Gastroesophageal sphincter (tissue), 4 donors: ENCODE measurements at regions not wholly inside any gene's neighbourhood (a gene's known extent, or its start where the extent isn't known, plus 50 kb on each side); places are given as distances from the start of the nearest gene placed in this dataset.

Experiments
- ATAC-seq: fragments of 150-250 bp; one replicate; pipeline ENCODE4 v1.9.1; 2016; ENCODE audit warnings: mild to moderate bottlenecking, moderate library complexity
- H3K27ac ChIP-seq, 4 donors: fragments of 200-600 bp; sonication (generic) in 3 of 4; 1 replicate in 3 of 4; 2 replicates in 1 of 4; pipeline ENCODE4 v1.5.1; 2016 to 2019
- H3K27me3 ChIP-seq: fragments of 200-600 bp; sonication (generic); one replicate; pipeline ENCODE4 v1.5.1; 2019
- H3K36me3 ChIP-seq, 2 donors: fragments of 200-600 bp; sonication (generic); one replicate each; pipeline ENCODE4 v1.5.1; 2019; ENCODE audit warnings: control low read depth in 1 of 2
- H3K4me1 ChIP-seq, 3 donors: fragments of 200-600 bp; sonication (generic); 1 replicate in 2 of 3; 2 replicates in 1 of 3; pipeline ENCODE4 v1.5.1; 2016 to 2019; ENCODE audit warnings: control low read depth in 2 of 3
- H3K4me3 ChIP-seq, 2 donors: fragments of 200-600 bp; sonication (generic); one replicate each; pipeline ENCODE4 v1.5.1; 2019; ENCODE audit warnings: mild to moderate bottlenecking in 1 of 2, moderate library complexity in 1 of 2
- H3K9me3 ChIP-seq, 3 donors: fragments of 200-600 bp; sonication (generic); one replicate each; pipeline ENCODE4 v1.5.1; 2017 to 2019; ENCODE audit warnings: control low read depth in 2 of 3
- CTCF ChIP-seq, 4 experiments: fragments of 200-600 bp in 2 of 4; fragments of 450-650 bp in 2 of 4; sonication (generic) in 1 of 4; IDR thresholded peaks; one replicate each; pipeline ENCODE4 v1.5.1; 2017 to 2019; ENCODE audit warnings: antibody characterized with exemption in 4 of 4, mild to moderate bottlenecking in 2 of 4, moderate library complexity in 2 of 4
- EP300 ChIP-seq: sonication (generic); formaldehyde crosslinking; IDR thresholded peaks from one replicate; pipeline ENCODE4 v1.6.1; 2017; ENCODE audit warnings: antibody characterized with exemption, mild to moderate bottlenecking
- POLR2A ChIP-seq, 2 donors: fragments of 450-650 bp; IDR thresholded peaks; one replicate each; pipeline ENCODE4 v1.6.1; 2017; ENCODE audit warnings: antibody characterized with exemption in 2 of 2, mild to moderate bottlenecking in 2 of 2, moderate library complexity in 1 of 2
- POLR2AphosphoS5 ChIP-seq: sonication (generic); formaldehyde crosslinking; IDR thresholded peaks from one replicate; pipeline ENCODE4 v1.6.1; 2017; ENCODE audit warnings: antibody characterized with exemption
- WGBS, 2 donors: methylation state at CpG; one replicate each; pipeline ENCODE4 v1.1.5; 2018; ENCODE audit warnings: low coverage in 1 of 2; 5-methylcytosine and 5-hydroxymethylcytosine counted together

GRCh38 chr11:28625532-28625931 is 517.3 kb downstream of the METTL15 start:
- ATAC-seq: no peak

GRCh38 chr11:28621753-28622152 is 513.6 kb downstream of the METTL15 start:
- Histone ChIP-seq H3K4me3 (peak overlapping the region in 1 of 2 donors; percentile 22), H3K4me1 (no peaks in the 10 kb centered on the region), H3K27ac (no peak overlapping the region), H3K9me3 (peaks cover 0 to 4% (median 0%) of the 10 kb centered on the region in 3 donors), H3K36me3 (no peaks in the 10 kb centered on the region), H3K27me3 (no peaks in the 10 kb centered on the region)
- no peak for ATAC-seq
- TF ChIP-seq POLR2AphosphoS5 (no peak), CTCF (IDR thresholded peaks at IDR 0.05) (no peak), EP300 (no peak), POLR2A (IDR thresholded peaks at IDR 0.05) (no peak)
- WGBS, 2 donors: 19 to 61% methylated on average over 3 to 7 of the region's 8 CpGs

More at GRCh38 chr11:28625532-28625931, 517.3 kb downstream of the METTL15 start:
- no peaks in the 10 kb centered on the region for H3K36me3 ChIP-seq
- H3K9me3 ChIP-seq: peaks cover 0 to 4% (median 0%) of the 10 kb centered on the region in 3 donors
- TF ChIP-seq POLR2AphosphoS5: no peak
- no peak for TF ChIP-seq CTCF (IDR thresholded peaks at IDR 0.05)
- TF ChIP-seq EP300: no peak
- no peak for TF ChIP-seq POLR2A (IDR thresholded peaks at IDR 0.05)
- H3K4me3 ChIP-seq: no peak overlapping the region
- no peaks in the 10 kb centered on the region for H3K4me1 ChIP-seq
- H3K27me3 ChIP-seq: no peaks in the 10 kb centered on the region
- no peak overlapping the region for H3K27ac ChIP-seq

GRCh38 chr11:28619846-28620540 is 511.8 kb downstream of the METTL15 start:
- 55 to 72% methylated on average over 4 to 5 of the region's 5 CpGs for WGBS, 2 donors
- Histone ChIP-seq H3K4me1 (no peaks in the 10 kb centered on the region), H3K9me3 (peaks cover 0 to 4% (median 0%) of the 10 kb centered on the region in 3 donors), H3K36me3 (no peaks in the 10 kb centered on the region), H3K4me3 (no peak overlapping the region), H3K27ac (no peak overlapping the region), H3K27me3 (no peaks in the 10 kb centered on the region)
- TF ChIP-seq POLR2A (IDR thresholded peaks at IDR 0.05): no peak
- no peak for TF ChIP-seq POLR2AphosphoS5
- TF ChIP-seq EP300: no peak
- TF ChIP-seq CTCF (IDR thresholded peaks at IDR 0.05): no peak
- ATAC-seq: no peak

GRCh38 chr11:28618416-28618815 is 510.2 kb downstream of the METTL15 start:
- Histone ChIP-seq H3K27me3 (no peaks in the 10 kb centered on the region), H3K27ac (no peak overlapping the region), H3K36me3 (no peaks in the 10 kb centered on the region), H3K4me3 (no peak overlapping the region), H3K9me3 (no peaks in the 10 kb centered on the region), H3K4me1 (no peaks in the 10 kb centered on the region)
- WGBS, 2 donors: 80 to 94% methylated on average over 2 of the region's 2 CpGs
- no peak for ATAC-seq
- TF ChIP-seq CTCF (IDR thresholded peaks at IDR 0.05) (no peak), EP300 (no peak), POLR2AphosphoS5 (no peak), POLR2A (IDR thresholded peaks at IDR 0.05) (no peak)

GRCh38 chr11:28616160-28616965 is 508.2 kb downstream of the METTL15 start:
- no peaks in the 10 kb centered on the region for H3K27me3 ChIP-seq
- ATAC-seq: no peak
- 79 to 80% methylated on average over 4 to 5 of the region's 5 CpGs for WGBS, 2 donors
- no peak for TF ChIP-seq POLR2AphosphoS5
- no peak for TF ChIP-seq EP300
- TF ChIP-seq POLR2A (IDR thresholded peaks at IDR 0.05): no peak
- TF ChIP-seq CTCF (IDR thresholded peaks at IDR 0.05): no peak
- H3K4me3 ChIP-seq: no peak overlapping the region
- H3K4me1 ChIP-seq: no peaks in the 10 kb centered on the region
- H3K27ac ChIP-seq: no peak overlapping the region
- H3K9me3 ChIP-seq: no peaks in the 10 kb centered on the region
- H3K36me3 ChIP-seq: no peaks in the 10 kb centered on the region
